K562 (cell line): ENCODE measurements at regions not wholly inside any gene's neighbourhood (a gene's known extent, or its start where the extent isn't known, plus 50 kb on each side); places are given as distances from the start of the nearest gene placed in this dataset.

Experiments
- AFF1 ChIP-seq, 2 experiments: fragments of 450-650 bp; IDR thresholded peaks; 2 replicates each; pipeline ENCODE4 v1.6.1; 2018; ENCODE audit warnings: mild to moderate bottlenecking in 2 of 2, low read depth in 1 of 2; ENCODE audit not compliant: partially characterized antibody in 2 of 2
- ARID1B ChIP-seq: fragments of 450-650 bp; IDR thresholded peaks from 2 replicates; pipeline ENCODE4 v1.6.1; 2016; ENCODE audit warnings: antibody characterized with exemption, mild to moderate bottlenecking, inconsistent platforms
- DIDO1 ChIP-seq: fragments of 450-650 bp; IDR thresholded peaks from 2 replicates; pipeline ENCODE4 v1.6.1; 2016; ENCODE audit warnings: low read depth, missing biosample characterization, missing genetic modification characterization
- E2F6 ChIP-seq, 2 experiments: IDR thresholded peaks; 2 replicates each; pipeline ENCODE4 v1.6.1; 2011; ENCODE audit warnings: borderline replicate concordance in 1 of 2, control low read depth in 1 of 2, low read depth in 1 of 2, low read length in 1 of 2, mild to moderate bottlenecking in 1 of 2, mixed read lengths in 1 of 2, moderate library complexity in 1 of 2; ENCODE audit not compliant: insufficient read depth in 1 of 2, insufficient read length in 1 of 2, poor library complexity in 1 of 2, severe bottlenecking in 1 of 2; ENCODE audit errors: extremely low read depth in 1 of 2
- ELF4 ChIP-seq: fragments of 450-650 bp; formaldehyde crosslinking; IDR thresholded peaks from 2 replicates; pipeline ENCODE4 v1.4.0; 2022; ENCODE audit warnings: missing genetic modification characterization
- EP300 ChIP-seq: IDR thresholded peaks from 2 replicates; pipeline ENCODE4 v1.6.1; 2012; ENCODE audit warnings: low read length, improper control_type of control experiment
- GATAD2A ChIP-seq: fragments of 450-650 bp; IDR thresholded peaks from 2 replicates; pipeline ENCODE4 v1.6.1; 2017
- MNT ChIP-seq, 2 experiments: fragments of 450-650 bp; conservative IDR thresholded peaks; 2 replicates each; pipeline ENCODE4 v1.6.1; 2017; ENCODE audit warnings: mild to moderate bottlenecking in 2 of 2, moderate library complexity in 2 of 2
- NFE2 ChIP-seq: IDR thresholded peaks from 2 replicates; pipeline ENCODE4 v1.6.1; 2014; ENCODE audit warnings: antibody characterized with exemption, low read depth
- RBM25 ChIP-seq: fragments of 200-400 bp; formaldehyde crosslinking; IDR thresholded peaks from 2 replicates; pipeline ENCODE4 v1.6.1; 2018; ENCODE audit warnings: low read length, low read depth, moderate library complexity; ENCODE audit not compliant: severe bottlenecking
- RCOR1 ChIP-seq, 2 experiments: IDR thresholded peaks; 2 replicates each; pipeline ENCODE4 v1.6.1; 2012; ENCODE audit warnings: low read depth in 2 of 2, low read length in 2 of 2, borderline replicate concordance in 1 of 2, improper control_type of control experiment in 1 of 2
- SMARCC2 ChIP-seq: fragments of 450-650 bp; IDR thresholded peaks from 2 replicates; pipeline ENCODE4 v1.6.1; 2017; ENCODE audit warnings: antibody characterized with exemption, moderate library complexity, mild to moderate bottlenecking, low read depth
- STAG1 ChIP-seq: sonication (generic); formaldehyde crosslinking; IDR thresholded peaks from 2 replicates; pipeline ENCODE4 v1.5.0; 2020; ENCODE audit warnings: missing genetic modification reagents, borderline replicate concordance
- ZNF76 ChIP-seq: fragments of 250-450 bp; sonication (Bioruptor Pico); IDR thresholded peaks from 2 replicates; pipeline ENCODE4 v1.4.0; 2020; ENCODE audit warnings: mild to moderate bottlenecking, moderate library complexity, borderline replicate concordance
- TF ChIP-seq, protein P1 (sequence below): fragments of 200-400 bp; formaldehyde crosslinking; IDR thresholded peaks from 2 replicates; pipeline ENCODE4 v1.6.1; 2017; ENCODE audit warnings: mild to moderate bottlenecking, low read depth, low read length, moderate library complexity
- TF ChIP-seq, protein P2 (sequence below), 2 experiments: fragments of 450-650 bp in 1 of 2; sonication (generic) in 1 of 2; formaldehyde crosslinking in 1 of 2; IDR thresholded peaks in 1 of 2; conservative IDR thresholded peaks in 1 of 2; 2 replicates each; pipeline versions ENCODE4 v1.6.1 to v1.8.1; 2016 to 2023; ENCODE audit warnings: mild to moderate bottlenecking in 2 of 2, moderate library complexity in 2 of 2, inconsistent platforms in 1 of 2, missing genetic modification reagents in 1 of 2

- TF ChIP-seq, protein P1, sequence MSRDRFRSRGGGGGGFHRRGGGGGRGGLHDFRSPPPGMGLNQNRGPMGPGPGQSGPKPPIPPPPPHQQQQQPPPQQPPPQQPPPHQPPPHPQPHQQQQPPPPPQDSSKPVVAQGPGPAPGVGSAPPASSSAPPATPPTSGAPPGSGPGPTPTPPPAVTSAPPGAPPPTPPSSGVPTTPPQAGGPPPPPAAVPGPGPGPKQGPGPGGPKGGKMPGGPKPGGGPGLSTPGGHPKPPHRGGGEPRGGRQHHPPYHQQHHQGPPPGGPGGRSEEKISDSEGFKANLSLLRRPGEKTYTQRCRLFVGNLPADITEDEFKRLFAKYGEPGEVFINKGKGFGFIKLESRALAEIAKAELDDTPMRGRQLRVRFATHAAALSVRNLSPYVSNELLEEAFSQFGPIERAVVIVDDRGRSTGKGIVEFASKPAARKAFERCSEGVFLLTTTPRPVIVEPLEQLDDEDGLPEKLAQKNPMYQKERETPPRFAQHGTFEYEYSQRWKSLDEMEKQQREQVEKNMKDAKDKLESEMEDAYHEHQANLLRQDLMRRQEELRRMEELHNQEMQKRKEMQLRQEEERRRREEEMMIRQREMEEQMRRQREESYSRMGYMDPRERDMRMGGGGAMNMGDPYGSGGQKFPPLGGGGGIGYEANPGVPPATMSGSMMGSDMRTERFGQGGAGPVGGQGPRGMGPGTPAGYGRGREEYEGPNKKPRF = no peak
- TF ChIP-seq AFF1 (IDR thresholded peaks at IDR 0.05; ENCODE audit: low read depth in 1 of 2, partially characterized antibody in 2 of 2) (peak in 1 of 2 experiments; percentile 23), DIDO1 (tag) (no peak), RCOR1 (IDR thresholded peaks at IDR 0.05; ENCODE audit: borderline replicate concordance in 1 of 2, low read depth in 2 of 2, low read length in 2 of 2) (peak in 1 of 2 experiments; percentile 73; a peak in 2 of 4 replicates), EP300 (peak; percentile 86), ZNF76 (CRISPR knock-in tag) (no peak), ARID1B (peak; percentile 95), ELF4 (no peak), NFE2 (no peak), SMARCC2 (peak; percentile 79), E2F6 (IDR thresholded peaks at IDR 0.05; ENCODE audit: borderline replicate concordance in 1 of 2, extremely low read depth in 1 of 2, insufficient read depth in 1 of 2, insufficient read length in 1 of 2, low read depth in 1 of 2, low read length in 1 of 2, poor library complexity in 1 of 2, severe bottlenecking in 1 of 2) (no peak), RBM25 (no peak), STAG1 (CRISPR knock-in tag) (no peak), GATAD2A (peak; percentile 94), MNT (conservative IDR thresholded peaks at IDR 0.05) (peak in 1 of 2 experiments; percentile 70; a peak in 2 of 4 replicates)
- TF ChIP-seq, protein P2, sequence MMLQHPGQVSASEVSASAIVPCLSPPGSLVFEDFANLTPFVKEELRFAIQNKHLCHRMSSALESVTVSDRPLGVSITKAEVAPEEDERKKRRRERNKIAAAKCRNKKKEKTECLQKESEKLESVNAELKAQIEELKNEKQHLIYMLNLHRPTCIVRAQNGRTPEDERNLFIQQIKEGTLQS (IDR thresholded peaks at IDR 0.05) = no peak
- TF ChIP-seq, protein P2 (CRISPR knock-in tag; conservative IDR thresholded peaks at IDR 0.05) = 0 out of 2 replicates have a peak, but pooled peaks have one; percentile 25
Measured at GRCh38 chr5:89128906-89129625, 246.1 kb upstream of the MEF2C start (continued).
